ENCODE measurements at regions not wholly inside any gene's neighbourhood (a gene's known extent, or its start where the extent isn't known, plus 50 kb on each side); places are given as distances from the start of the nearest gene placed in this dataset.

- Histone ChIP-seq H4K20me1 (replicated peaks; ENCODE audit: control insufficient read depth, extremely low read depth, insufficient read depth, low read length) (no peaks in the 10 kb centered on the region), H3K4me3 (replicated peaks in 1 of 3; ENCODE audit: insufficient read depth in 1 of 3, low read depth in 1 of 3, low read length in 3 of 3) (no peak overlapping the region), H3K9me1 (replicated peaks; ENCODE audit: control insufficient read depth, extremely low read depth, insufficient read depth, low read length) (no peaks in the 10 kb centered on the region), H3K9me3 (replicated peaks; ENCODE audit: control insufficient read depth, insufficient read depth, low read length) (no peaks in the 10 kb centered on the region), H3K79me2 (ENCODE audit: control insufficient read depth, insufficient read depth, low read length) (no peaks in the 10 kb centered on the region), H3K4me1 (ENCODE audit: control insufficient read depth, extremely low read depth, insufficient read depth, low read length) (no peaks in the 10 kb centered on the region), H2AFZ (ENCODE audit: low read depth, low read length) (no peak overlapping the region), H3K36me3 (ENCODE audit: control insufficient read depth in 2 of 2, extremely low read depth in 1 of 2, insufficient read depth in 2 of 2, low read length in 2 of 2) (no peaks in the 10 kb centered on the region), H3K9ac (replicated peaks; ENCODE audit: extremely low read depth, insufficient read depth, low read length) (no peak overlapping the region), H3K27me3 (ENCODE audit: control insufficient read depth in 2 of 2, insufficient read depth in 2 of 2, low read length in 2 of 2) (no peaks in the 10 kb centered on the region), H3K4me2 (ENCODE audit: insufficient read depth, low read length) (no peak overlapping the region), H3K27ac (ENCODE audit: insufficient read depth, low read depth, low read length) (no peak overlapping the region)
- DNase-seq (ENCODE audit: low read depth, low spot score) (no peak), FAIRE-seq (no peak)
- BruUV-seq (replicated peaks): no TSS peak
- ChIA-PET POLR2A (no interaction called here), CTCF (interaction anchor here (1.2 to 2.2 kb wide), 3 partner anchors 14 to 510 kb away, joined by 4 to 11 read pairs (median 7); no protein-coding TSS in a partner anchor)
- dilution Hi-C loops (cut with MboI; ENCODE audit: extremely low pct_ligation_motif_present, low sequenced_read_pairs): no loop called here
- TF ChIP-seq POLR2AphosphoS5 (IDR thresholded peaks at IDR 0.05; ENCODE audit: insufficient read depth, low read depth, low read length) (no peak), GATA2 (IDR thresholded peaks at IDR 0.05; ENCODE audit: insufficient read depth, insufficient read length, low read depth, low read length) (no peak), MYC (IDR thresholded peaks at IDR 0.05; ENCODE audit: low read depth, low read length) (no peak), POLR2A (IDR thresholded peaks at IDR 0.05; ENCODE audit: low read depth, low read length) (no peak), JUN (IDR thresholded peaks at IDR 0.05; ENCODE audit: borderline replicate concordance, insufficient read depth, insufficient read length, low read depth) (no peak), EZH2 (IDR thresholded peaks at IDR 0.05; ENCODE audit: borderline replicate concordance, low read depth, low read length, severe bottlenecking) (no peak), FOS (IDR thresholded peaks at IDR 0.05; ENCODE audit: borderline replicate concordance, insufficient read depth, low read length) (no peak), CTCF (IDR thresholded peaks at IDR 0.05; ENCODE audit: extremely low read depth in 1 of 2, insufficient read depth in 1 of 2, low read depth in 1 of 2, low read length in 2 of 2) (no peak), MAX (IDR thresholded peaks at IDR 0.05; ENCODE audit: insufficient read depth, insufficient read length) (no peak)
- intact Hi-C loops (cut with micrococcal nuclease): no loop called here
Measured at GRCh38 chr9:111148052-111149017, 110.1 kb upstream of the LPAR1 start.

Measured in endothelial cell of umbilical vein (primary cell).